ENCODE measurements at regions not wholly inside any gene's neighbourhood (a gene's known extent, or its start where the extent isn't known, plus 50 kb on each side); places are given as distances from the start of the nearest gene placed in this dataset.

DNA sequence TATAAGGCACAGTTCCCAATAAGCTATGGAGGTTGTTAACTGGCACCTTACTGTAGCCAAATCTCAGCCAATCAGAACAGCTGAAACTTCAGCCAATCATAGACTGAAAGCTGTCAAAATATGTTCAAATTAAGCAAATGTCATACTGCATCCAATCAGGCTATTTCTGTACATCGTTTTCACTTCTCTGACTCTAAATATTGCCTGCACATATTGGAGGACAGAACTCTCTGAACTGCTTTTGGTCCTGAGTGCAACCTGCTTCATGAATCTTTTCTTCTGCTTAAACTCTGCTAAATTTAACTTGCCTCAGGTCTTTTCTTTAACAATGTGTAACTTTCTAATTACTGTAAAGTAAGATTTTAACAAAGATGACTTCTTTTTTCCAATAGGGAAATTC is 1198.9 kb upstream of the PCDH7 start:
- intact Hi-C loops (cut with micrococcal nuclease), result no loop called here

DNA sequence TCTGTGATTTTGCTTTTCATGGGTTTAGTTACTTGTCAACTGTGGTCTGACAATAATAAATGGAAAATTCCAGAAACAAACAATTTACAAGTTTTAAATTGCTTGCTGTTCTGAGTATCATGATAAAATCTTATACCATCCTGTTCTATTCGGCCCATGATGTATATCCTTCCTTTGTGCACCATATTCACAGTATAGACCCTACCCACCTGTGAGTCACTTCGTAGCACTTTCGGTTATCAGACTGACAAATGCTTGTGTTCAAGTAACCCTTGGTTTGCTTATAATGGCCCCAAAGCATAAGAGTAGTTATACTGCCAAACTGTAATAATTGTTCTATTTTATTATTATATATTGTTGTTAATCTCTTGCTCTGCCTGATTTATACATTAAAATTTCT is 1183.4 kb upstream of the PCDH7 start:
- intact Hi-C loops (cut with micrococcal nuclease), result no loop called here

DNA sequence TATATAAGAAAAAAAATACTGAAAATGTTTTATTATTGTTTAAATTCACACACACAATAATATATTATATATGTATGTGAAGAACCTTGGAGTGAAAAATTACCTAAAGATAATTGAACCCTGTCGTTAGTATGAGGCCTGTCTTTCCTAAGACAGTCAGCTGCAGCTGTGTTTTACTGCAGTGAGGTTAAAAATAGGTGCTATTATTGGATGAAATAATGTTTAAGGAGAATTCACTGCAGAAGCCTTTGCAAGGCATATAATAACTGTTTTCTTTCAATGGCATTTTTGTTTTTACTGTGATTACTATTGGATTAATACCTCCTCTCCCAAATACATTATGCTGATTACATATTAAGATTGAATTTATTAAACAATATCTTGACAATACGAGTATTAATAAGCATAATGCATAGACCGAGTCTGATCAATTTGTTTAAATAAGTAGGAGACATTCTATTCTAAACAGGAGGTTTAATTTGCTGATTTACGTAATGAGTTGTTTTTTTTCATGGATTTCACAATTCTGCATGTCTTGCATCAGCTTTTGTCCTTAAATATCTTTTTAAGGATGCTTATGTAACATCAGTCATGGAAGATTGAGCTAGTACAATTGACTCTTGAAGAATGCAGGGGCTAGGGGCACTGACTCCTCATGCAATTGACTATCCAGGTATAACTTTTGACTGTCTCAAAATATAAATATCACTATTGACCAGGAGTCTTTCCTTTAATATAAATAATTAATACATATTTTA is 1181.1 kb upstream of the PCDH7 start:
- intact Hi-C loops (cut with micrococcal nuclease), result no loop called here

DNA sequence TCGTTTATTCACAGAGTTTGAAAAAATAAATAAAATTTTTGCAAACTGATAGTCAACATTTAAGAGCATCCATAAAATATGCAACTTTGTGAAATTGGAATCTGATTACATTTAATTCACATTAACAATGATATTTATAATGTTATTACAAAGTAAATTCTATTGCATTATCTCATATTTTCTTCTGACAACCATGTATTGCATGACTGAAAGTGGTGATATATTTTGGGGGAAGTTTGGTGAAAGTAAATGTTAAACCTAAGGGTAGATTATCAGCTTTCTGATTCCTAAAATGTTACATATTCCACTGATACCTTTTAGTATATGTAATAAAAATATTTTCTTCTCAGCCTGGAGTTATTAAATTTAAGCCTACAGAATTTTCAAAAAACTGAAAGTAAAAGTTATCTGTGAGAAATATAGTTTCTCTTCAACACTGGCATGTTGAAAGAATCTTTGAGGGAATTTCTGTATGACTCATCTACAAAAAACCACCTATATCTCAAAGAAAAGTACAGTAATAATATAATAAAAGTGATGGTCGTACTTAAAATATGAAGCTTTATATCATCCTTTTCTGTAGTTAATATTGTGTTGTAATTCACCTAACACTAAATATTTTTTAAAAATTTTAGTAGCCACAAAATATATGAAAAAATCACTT is 1179.6 kb upstream of the PCDH7 start:
- intact Hi-C loops (cut with micrococcal nuclease), result no loop called here

DNA sequence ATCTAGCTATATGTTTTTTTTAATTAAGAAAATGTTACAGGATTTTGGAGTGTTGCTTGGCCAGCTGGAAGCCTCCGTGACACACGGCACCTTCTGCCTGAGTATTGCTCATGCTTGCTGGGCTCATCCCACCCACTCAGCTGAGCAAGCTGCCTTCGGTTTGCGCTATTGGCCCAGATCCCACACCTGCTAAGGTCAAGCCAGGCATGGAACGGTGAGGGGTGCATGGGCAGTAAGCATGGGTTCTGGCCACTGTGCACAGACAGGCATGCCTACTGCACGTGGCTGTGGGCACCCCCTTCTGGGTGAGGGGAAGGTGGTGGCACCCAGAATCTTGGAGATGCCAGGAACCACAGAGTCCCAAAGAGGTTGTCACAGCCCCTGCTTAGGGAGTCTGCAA is 1178.4 kb upstream of the PCDH7 start:
- intact Hi-C loops (cut with micrococcal nuclease), result no loop called here

DNA sequence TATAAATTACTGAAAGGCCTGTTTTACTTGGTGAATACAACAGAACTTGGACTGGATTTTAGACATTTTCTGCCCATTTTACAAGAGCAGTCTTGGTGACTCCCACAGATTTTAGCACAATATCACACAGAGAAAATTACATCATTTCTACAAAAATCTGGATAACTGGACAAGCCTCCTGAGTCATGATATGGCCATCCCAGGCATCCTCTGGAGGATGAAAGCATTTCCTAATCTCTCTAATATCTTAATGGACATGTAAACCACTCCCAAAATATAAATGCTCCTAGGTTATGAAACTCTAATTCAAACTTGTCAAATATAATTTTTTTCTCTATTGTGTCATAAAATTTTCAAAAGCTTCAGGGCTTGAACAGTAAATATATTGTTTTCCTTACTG is 1170.8 kb upstream of the PCDH7 start:
- intact Hi-C loops (cut with micrococcal nuclease), result no loop called here

DNA sequence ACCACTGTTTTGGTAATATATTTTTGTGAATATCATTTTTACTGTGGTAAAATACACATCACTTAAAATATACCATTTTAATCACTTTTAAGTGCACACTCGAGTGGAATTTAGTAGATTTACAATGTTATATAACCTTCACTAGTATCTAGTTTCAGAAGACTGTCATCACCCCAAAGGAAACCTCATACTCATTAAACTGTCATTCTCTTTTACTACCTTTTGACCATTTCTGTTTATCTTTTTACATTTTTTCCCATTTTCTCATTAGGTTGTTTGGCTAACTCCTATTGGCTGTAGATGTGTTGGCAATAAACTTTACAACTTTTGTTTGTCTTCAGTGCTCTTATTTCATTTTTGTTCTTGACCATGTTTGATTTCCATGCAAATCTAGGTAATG is 1168.3 kb upstream of the PCDH7 start:
- intact Hi-C loops (cut with micrococcal nuclease), result no loop called here

DNA sequence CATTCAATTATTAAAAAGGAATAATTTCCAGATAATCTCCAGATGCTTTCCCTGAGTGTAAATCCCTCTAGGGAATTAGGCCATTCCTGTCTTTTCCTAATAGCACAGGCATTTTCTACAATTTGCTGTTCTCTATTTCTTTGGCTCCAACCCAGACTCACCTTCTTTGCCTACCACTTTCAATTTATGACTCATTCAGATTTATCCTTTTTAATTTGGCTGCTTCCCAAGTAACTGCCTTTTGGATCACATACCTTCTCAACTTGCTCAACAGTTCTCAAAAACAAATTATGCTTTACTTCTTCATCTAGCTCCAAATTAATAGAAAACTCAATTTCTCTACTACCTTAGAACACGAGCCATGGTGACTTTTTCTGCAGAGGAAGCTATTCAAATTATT is 1166.3 kb upstream of the PCDH7 start:
- intact Hi-C loops (cut with micrococcal nuclease), result no loop called here

DNA sequence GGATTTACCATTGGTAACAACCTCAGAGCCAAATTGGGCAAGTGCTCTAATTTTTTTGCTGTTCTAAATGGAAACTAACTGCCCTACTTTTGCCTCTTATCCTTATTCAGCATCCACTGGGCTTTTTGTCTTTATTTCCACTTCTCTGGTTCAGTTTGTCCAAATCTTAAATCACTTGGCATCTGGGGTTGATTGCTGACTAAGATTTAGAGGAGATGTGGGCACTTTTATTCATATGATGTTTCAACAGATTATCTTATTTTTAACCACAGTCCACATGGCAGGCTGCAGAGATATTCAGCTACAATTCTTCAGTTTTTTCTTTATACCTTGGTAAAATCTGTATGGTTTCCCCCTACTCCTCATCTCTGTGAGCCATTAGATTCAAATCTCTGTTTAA is 1161.4 kb upstream of the PCDH7 start:
- intact Hi-C loops (cut with micrococcal nuclease), result no loop called here

DNA sequence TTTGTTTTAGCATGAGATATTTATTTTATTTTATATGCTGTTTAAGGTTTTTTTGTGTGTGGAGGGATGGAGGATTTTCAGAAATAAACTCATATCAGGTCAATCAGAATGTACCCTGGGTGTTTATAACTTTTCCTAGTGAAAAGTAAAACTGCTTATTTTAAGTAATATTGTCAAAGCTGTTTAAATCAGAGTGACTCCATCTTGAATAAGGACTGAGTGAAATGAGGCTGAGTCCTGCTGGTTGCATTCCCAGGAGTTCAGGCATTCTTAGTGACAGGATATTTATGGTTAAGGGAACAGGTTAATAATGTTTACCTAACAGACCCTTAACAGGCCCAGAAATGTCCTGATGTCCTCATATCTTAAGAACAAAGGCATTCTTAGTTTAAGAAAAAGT is 1160.9 kb upstream of the PCDH7 start:
- intact Hi-C loops (cut with micrococcal nuclease), result no loop called here

DNA sequence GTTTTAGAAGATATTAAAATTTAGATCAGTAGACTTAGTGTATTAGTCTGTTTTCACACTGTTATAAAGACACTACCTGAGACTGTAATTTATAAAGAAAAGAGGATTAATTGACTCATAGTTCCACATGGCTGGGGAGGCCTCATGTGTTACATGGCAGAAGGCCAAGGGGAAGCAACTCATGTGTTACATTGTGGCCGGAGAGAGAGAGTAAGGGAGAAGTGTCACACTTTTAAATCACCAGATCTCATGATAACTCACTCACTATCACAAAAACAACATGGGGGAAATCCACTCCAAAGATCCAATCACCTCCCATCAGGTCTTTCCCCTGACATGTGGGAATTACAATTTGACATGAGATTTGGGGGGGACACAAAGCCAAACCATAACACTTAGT is 1159.7 kb upstream of the PCDH7 start:
- intact Hi-C loops (cut with micrococcal nuclease), result no loop called here

DNA sequence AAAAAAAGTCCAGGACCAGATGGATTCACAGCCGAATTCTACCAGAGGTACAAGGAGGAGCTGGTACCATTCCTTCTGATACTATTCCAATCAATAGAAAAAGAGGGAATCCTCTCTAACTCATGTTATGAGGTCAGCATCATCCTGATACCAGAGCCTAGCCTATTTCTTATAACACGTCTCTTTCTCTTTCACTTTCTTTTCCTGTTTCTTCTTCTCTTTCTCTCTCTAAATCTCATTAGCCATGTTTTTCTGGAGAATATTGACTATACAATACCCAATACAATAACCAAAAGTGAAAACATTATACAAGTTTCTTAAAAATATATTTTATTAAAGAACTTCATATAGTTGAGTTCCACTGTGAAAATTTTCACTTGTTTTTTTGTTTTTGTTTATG is 1154.9 kb upstream of the PCDH7 start:
- intact Hi-C loops (cut with micrococcal nuclease), result no loop called here

DNA sequence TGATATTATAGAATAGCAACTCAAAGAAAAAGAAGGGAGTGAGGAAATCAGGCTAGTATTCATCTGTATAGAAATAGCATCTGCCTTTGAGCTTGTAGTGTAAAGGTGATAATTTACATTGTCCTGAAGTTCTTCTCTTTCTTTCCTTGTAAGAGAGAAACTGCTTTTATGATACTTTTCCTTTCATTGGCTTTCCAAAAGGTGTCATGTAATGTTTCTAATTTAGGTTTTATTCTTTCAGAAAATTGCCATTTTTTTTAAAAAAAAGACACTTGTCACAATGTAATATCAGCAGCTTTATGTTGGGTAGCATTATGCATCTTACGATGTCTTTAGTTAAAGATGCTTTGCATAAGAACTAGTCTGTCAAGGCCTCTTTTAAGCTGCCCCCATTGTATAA is 1153.8 kb upstream of the PCDH7 start:
- intact Hi-C loops (cut with micrococcal nuclease), result no loop called here

DNA sequence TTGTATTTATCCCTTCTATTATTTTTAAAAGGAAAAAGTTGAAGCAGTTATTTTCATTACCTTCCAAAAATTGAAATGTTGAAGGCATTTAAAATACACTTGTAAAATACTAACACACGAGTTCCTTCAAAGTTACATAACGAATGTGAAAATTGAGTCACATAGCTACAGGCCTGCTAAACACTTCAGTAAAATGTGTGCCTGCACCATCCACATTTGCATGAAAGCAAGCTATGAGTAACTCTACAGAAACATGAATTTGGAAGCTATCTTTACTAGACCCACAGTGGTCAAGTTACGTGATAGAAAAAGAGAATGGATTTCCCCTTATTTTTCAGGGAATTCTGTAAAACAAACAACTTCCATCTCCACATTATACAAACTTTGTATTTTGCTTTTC is 1148.8 kb upstream of the PCDH7 start:
- intact Hi-C loops (cut with micrococcal nuclease), result no loop called here

DNA sequence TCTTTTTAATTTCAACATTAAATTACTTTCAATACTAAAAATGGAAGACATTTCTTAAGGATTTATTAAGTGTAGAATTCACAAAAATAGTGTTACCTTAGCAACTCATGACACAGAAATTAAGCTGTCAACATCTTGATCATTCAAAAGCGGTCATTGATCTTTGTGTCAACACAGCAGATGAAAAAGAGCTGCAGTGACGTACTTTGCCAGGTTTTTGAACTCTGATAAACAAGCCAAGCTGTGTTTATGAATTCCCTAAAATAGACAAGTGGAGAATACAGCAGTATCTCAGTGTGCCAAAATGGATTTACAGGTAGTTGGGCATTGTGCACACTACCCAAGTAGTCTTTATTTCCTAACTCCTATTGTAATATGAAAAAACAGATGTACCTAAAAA is 1141.8 kb upstream of the PCDH7 start:
- intact Hi-C loops (cut with micrococcal nuclease), result no loop called here

DNA sequence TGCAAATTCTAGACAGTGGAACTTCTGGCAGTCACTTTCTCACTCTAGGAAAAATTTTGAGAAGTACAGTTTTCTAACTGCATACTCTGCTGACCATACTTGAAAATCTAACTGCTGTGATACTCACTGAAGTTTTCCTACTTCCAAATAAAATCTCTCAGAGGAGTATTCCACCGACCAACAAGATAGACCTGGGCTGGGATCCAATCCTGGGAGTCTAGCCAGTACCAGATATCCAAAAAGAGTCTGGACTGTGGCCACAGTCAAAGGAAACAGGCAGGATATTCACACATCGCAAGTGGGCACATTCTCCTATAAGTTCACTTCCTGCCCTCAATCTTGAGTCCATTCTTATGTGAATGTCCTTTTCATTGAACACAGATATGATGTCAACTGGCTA is 1138.7 kb upstream of the PCDH7 start:
- intact Hi-C loops (cut with micrococcal nuclease), result no loop called here

DNA sequence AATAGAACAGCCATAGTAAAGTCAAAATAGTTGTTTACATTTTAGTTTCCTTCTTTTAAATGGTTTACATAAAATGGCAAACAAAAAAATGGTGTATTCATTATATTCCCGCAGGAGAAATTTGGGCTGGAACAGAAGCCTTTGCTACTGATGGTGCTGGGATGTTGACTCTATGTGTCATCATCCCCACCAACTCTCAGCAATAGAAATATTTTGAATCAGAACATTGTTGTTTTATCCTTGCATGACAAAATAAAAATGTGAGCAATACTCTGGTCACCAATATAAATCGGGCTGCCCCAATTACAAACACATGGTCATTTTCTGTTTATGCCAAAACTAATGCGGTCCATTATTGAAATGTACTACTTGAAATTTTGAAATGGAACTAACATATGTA is 1131.6 kb upstream of the PCDH7 start:
- intact Hi-C loops (cut with micrococcal nuclease), result no loop called here

DNA sequence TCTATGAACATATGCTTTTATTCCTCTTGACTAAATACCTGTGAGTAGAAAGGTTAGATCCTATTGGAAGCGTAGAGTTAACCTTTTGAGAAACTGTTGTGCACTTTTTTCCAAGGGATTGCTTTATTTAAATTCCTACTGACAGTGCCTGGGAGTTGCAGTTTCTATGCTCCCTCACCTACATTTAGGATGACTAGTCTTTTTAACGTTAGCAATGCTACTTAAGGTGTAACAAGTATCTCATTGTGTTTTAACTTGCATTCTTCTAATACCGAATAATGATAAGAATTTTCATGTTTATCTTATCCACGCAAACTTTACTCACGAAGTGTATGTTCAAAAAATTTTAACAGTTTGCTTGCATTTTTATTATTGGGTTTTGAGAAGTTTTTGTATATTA is 1123.9 kb upstream of the PCDH7 start:
- intact Hi-C loops (cut with micrococcal nuclease), result no loop called here

DNA sequence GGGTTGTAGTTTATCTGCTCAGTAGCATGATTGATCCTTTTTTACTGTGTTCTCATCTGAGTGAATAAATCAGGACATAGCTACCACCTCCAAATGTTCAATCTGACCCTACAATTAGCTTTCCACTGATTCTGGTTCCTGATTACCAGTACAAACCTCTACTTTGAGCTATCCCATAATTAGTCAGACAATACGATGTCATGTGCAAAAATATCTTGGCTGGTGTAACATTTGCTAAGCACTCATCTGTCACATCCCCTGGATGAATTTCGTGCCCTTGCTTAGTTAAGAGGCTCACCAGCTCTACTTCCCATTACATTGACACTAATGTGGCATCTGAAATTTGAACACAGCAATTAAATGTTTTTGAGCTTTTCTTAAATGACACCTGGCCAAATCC is 1101.0 kb upstream of the PCDH7 start:
- intact Hi-C loops (cut with micrococcal nuclease), result no loop called here

DNA sequence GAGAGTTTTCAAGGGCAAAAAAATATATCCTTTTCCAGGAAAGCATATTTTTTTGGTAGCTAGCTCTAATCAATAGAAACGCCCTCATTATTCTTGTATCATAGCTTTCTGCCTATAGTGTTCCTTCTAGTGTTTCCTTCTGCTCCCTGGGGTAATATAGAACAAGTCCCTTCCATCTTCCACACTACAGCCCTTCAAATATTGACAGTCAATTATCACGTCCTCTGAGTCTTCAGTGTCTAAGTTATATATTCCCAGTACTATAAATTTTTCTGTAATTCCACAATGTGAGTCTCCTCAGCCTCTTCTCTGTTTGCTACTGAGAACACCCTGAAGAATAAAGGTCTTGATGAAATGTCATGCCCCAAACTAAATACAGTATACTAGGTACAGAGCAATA is 1088.0 kb upstream of the PCDH7 start:
- intact Hi-C loops (cut with micrococcal nuclease), result no loop called here

DNA sequence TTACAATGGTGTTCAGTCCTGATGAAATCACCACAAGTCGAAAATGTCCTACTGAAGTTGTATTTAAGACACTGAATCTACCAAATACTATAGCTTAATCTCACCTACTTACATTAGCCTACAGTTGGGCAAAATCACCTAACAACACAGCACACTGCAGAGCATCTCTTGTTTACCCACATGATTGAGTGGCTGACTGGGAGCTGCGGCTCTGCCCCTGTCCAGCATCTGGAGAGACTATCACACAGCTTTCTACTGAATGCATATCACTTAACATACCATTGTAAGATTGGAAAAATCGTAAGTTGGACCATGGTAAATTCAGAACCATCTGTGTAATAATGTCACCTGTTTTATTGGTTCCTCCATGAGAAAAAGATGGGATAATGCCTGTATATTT is 1083.2 kb upstream of the PCDH7 start:
- intact Hi-C loops (cut with micrococcal nuclease), result no loop called here

DNA sequence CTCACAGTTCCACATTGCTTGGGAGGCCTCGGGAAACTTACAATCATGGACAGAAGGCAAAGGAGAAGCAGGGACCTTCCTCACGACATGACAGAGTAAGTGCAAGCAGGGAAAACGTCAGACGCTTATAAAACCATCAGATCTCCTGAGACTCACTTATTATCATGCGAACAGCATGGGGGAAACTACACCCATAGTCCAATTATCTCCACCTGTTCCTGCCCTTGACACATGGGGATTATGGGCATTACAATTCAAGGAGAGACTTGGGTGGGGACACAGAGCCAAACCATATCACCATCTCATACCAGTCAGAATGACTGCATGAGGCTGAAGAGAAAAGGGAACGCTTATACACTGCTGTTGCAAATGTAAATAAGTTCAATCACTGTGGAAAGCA is 1066.9 kb upstream of the PCDH7 start:
- intact Hi-C loops (cut with micrococcal nuclease), result no loop called here

DNA sequence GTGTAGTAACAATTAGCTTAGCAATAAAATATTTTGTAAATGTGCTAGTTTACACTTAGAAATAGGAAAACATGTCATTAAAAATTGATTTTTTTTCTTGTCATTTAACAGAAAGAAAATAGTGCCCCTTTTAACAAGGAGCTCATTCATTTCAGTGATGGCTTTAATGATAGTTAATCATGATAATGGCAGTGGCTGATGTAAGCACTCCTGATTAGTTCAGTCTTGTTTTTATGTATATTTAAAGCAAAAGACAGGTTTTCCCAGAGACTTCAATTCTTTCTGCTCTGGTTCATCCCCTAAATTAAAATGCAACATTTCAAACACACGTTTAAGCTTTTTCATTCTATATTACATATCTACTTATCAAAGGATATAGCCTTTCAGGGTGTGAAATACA is 1039.5 kb upstream of the PCDH7 start:
- intact Hi-C loops (cut with micrococcal nuclease), result no loop called here

Data from T-helper 1 cell treated with Interleukin-12 subunit alpha and Interleukin-12 subunit beta and Interleukin-4 antibody, amounts not matched to agents 30 ng/mL and 1 ng/mL, for 36 hours (primary cell).